Heart left ventricle (tissue), 13 donors: ENCODE measurements at regions not wholly inside any gene's neighbourhood (a gene's known extent, or its start where the extent isn't known, plus 50 kb on each side); places are given as distances from the start of the nearest gene placed in this dataset.
"Not testable (repeated sequence)": the region's sequence is repeated elsewhere in the genome, so short reads cannot be mapped to it uniquely, and the experiment has no call there.

ENCODE experiments used
- POLR2A ChIP-seq, 2 donors: fragments of 450-650 bp; IDR thresholded peaks; one replicate each; pipeline ENCODE4 v1.6.1; 2017; ENCODE audit warnings: antibody characterized with exemption in 2 of 2, mild to moderate bottlenecking in 2 of 2, moderate library complexity in 2 of 2
- TF ChIP-seq, protein P1 (sequence below), 12 donors: fragments of 200-600 bp; sonication (generic) in 4 of 12; IDR thresholded peaks; one replicate each; pipeline versions ENCODE4 v1.5.0 to v1.8.0; 2018 to 2022; ENCODE audit warnings: antibody characterized with exemption in 12 of 12, mild to moderate bottlenecking in 5 of 12
- donor health status: ischemic (EF 13 %, LVEDD 7.1; RV severe dilation, severe dysfunction).
- donor health status: DM: no; HTN: yes; CAD: no.
- donor health status: DM: no; HTN: no; CAD: no.
- donor health status: ischemic (EF 25% LVEDD 6.9; RV normal size, moderate dysfunction).
- donor health status: ischemic (EF 25% LVEDD 5.7; RV mildly dilated, moderate dysfunction).
- donor health status: ischemic (EF 35%, LVEDD 5.7; RV mildly dilated, moderate dysfunction).
- donor health status: nonischemic (EF 11% LVEDD 7.7; RV severe dilation, severe dysfunction).
- donor health status: DM: yes; HTN: yes; CAD: no.
- donor health status: PGD.
- donor health status: ischemic (EF 29% LVEDD 5.4; RV normal size, mild dysfunction).
- donor health status: nonischemic (EF 23%, LVEDD 6.1; RV moderate dilation, normal function).

- TF ChIP-seq, protein P1, sequence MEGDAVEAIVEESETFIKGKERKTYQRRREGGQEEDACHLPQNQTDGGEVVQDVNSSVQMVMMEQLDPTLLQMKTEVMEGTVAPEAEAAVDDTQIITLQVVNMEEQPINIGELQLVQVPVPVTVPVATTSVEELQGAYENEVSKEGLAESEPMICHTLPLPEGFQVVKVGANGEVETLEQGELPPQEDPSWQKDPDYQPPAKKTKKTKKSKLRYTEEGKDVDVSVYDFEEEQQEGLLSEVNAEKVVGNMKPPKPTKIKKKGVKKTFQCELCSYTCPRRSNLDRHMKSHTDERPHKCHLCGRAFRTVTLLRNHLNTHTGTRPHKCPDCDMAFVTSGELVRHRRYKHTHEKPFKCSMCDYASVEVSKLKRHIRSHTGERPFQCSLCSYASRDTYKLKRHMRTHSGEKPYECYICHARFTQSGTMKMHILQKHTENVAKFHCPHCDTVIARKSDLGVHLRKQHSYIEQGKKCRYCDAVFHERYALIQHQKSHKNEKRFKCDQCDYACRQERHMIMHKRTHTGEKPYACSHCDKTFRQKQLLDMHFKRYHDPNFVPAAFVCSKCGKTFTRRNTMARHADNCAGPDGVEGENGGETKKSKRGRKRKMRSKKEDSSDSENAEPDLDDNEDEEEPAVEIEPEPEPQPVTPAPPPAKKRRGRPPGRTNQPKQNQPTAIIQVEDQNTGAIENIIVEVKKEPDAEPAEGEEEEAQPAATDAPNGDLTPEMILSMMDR (IDR thresholded peaks at IDR 0.05): not testable (repeated sequence)
- not testable (repeated sequence) for TF ChIP-seq POLR2A (IDR thresholded peaks at IDR 0.05)
These were observed 171.0 kb downstream of the HMHB1 start for GRCh38 chr5:143982957-143983356.
